ENCODE measurements at regions not wholly inside any gene's neighbourhood (a gene's known extent, or its start where the extent isn't known, plus 50 kb on each side); places are given as distances from the start of the nearest gene placed in this dataset.

- no peak overlapping the region for H3K4me3 ChIP-seq
- no peaks in the 10 kb centered on the region for H3K4me1 ChIP-seq
- DNase-seq (no peak), ATAC-seq (peak; percentile 42)
- intact Hi-C loops (cut with DNase I): no loop called here
- H3K27ac ChIP-seq: no peak overlapping the region
- no peaks in the 10 kb centered on the region for H3K9me3 ChIP-seq
- H3K27me3 ChIP-seq: no peaks in the 10 kb centered on the region
- no peak for TF ChIP-seq CTCF (IDR thresholded peaks at IDR 0.05)
- no peaks in the 10 kb centered on the region for H3K36me3 ChIP-seq
Measured at GRCh38 chr14:24692382-24693352, 58.7 kb upstream of the GZMB start.

GRCh38 chr14:24690492-24690891 is 56.5 kb upstream of the GZMB start:
- no peaks in the 10 kb centered on the region for H3K4me1 ChIP-seq
- H3K9me3 ChIP-seq: no peaks in the 10 kb centered on the region
- no peak overlapping the region for H3K4me3 ChIP-seq
- no peak for TF ChIP-seq CTCF (IDR thresholded peaks at IDR 0.05)
- no peak for DNase-seq
- H3K27me3 ChIP-seq: no peaks in the 10 kb centered on the region
- no peaks in the 10 kb centered on the region for H3K36me3 ChIP-seq
- no peak overlapping the region for H3K27ac ChIP-seq
- intact Hi-C loops (cut with DNase I): no loop called here
- ATAC-seq: no peak

GRCh38 chr14:24688030-24688658 is 54.2 kb upstream of the GZMB start:
- DNase-seq: no peak
- no peak for TF ChIP-seq CTCF (IDR thresholded peaks at IDR 0.05)
- ATAC-seq: peak; percentile 52
- Histone ChIP-seq H3K36me3 (no peaks in the 10 kb centered on the region), H3K27me3 (no peaks in the 10 kb centered on the region), H3K27ac (no peak overlapping the region), H3K4me1 (no peaks in the 10 kb centered on the region), H3K9me3 (no peaks in the 10 kb centered on the region), H3K4me3 (no peak overlapping the region)
- intact Hi-C loops (cut with DNase I): no loop called here

Measured in upper lobe of right lung (tissue), 1 donor.